GM12878 (cell line): ENCODE measurements at regions not wholly inside any gene's neighbourhood (a gene's known extent, or its start where the extent isn't known, plus 50 kb on each side); places are given as distances from the start of the nearest gene placed in this dataset.

ENCODE experiments used
- ATF7 ChIP-seq: fragments of 450-650 bp; IDR thresholded peaks from 2 replicates; pipeline ENCODE4 v1.6.1; 2016; ENCODE audit warnings: low read depth, mild to moderate bottlenecking
- BCL3 ChIP-seq: IDR thresholded peaks from 2 replicates; pipeline ENCODE4 v1.6.1; 2011; ENCODE audit warnings: borderline replicate concordance, low read depth, mild to moderate bottlenecking, moderate library complexity, low read length; ENCODE audit not compliant: insufficient read depth, poor library complexity, severe bottlenecking
- CEBPZ ChIP-seq: fragments of 150-350 bp; IDR thresholded peaks from 2 replicates; pipeline ENCODE4 v1.6.1; 2016; ENCODE audit warnings: low read depth, low read length
- EED ChIP-seq: sonication (generic); IDR thresholded peaks from 2 replicates; pipeline ENCODE4 v1.6.1; 2016; ENCODE audit warnings: antibody characterized with exemption, low read depth
- HDGF ChIP-seq: fragments of 450-650 bp; IDR thresholded peaks from 2 replicates; pipeline ENCODE4 v1.6.1; 2016; ENCODE audit warnings: antibody characterized with exemption
- MXI1 ChIP-seq: fragments of 150-350 bp; IDR thresholded peaks from 2 replicates; pipeline ENCODE4 v1.6.1; 2011; ENCODE audit warnings: low read depth, mild to moderate bottlenecking, inconsistent platforms, low read length, improper control_type of control experiment
- NFYB ChIP-seq: IDR thresholded peaks from 2 replicates; pipeline ENCODE4 v1.6.1; 2011; ENCODE audit warnings: low read depth, mild to moderate bottlenecking, low read length, improper control_type of control experiment, moderate library complexity; ENCODE audit not compliant: insufficient read depth
- NR2C2 ChIP-seq: IDR thresholded peaks from 2 replicates; pipeline ENCODE4 v1.6.1; 2011; ENCODE audit warnings: borderline replicate concordance, low read depth; ENCODE audit not compliant: control insufficient read depth, insufficient read length
- PML ChIP-seq: IDR thresholded peaks from 2 replicates; pipeline ENCODE4 v1.6.1; 2012; ENCODE audit warnings: low read length, inconsistent platforms
- POLR2AphosphoS2 ChIP-seq: IDR thresholded peaks from 2 replicates; pipeline ENCODE4 v1.6.1; 2011; ENCODE audit warnings: low read depth, mild to moderate bottlenecking, low read length, improper control_type of control experiment, moderate library complexity
- RCOR1 ChIP-seq: conservative IDR thresholded peaks from 2 replicates; pipeline ENCODE4 v1.6.1; 2012; ENCODE audit warnings: low read depth, low read length, improper control_type of control experiment
- SMARCA5 ChIP-seq: fragments of 450-650 bp; IDR thresholded peaks from 2 replicates; pipeline ENCODE4 v1.6.1; 2017; ENCODE audit warnings: mild to moderate bottlenecking
- SPI1 ChIP-seq: IDR thresholded peaks from 2 replicates; pipeline ENCODE4 v1.6.1; 2011; ENCODE audit warnings: low read depth, mild to moderate bottlenecking, low read length, moderate library complexity, borderline replicate concordance; ENCODE audit not compliant: insufficient read depth
- TARDBP ChIP-seq: IDR thresholded peaks from 2 replicates; pipeline ENCODE4 v1.6.1; 2016; ENCODE audit warnings: borderline replicate concordance
- USF2 ChIP-seq: IDR thresholded peaks from 2 replicates; pipeline ENCODE4 v1.6.1; 2011; ENCODE audit warnings: low read depth, low read length, improper control_type of control experiment, borderline replicate concordance
- ZNF24 ChIP-seq: fragments of 450-650 bp; IDR thresholded peaks from 2 replicates; pipeline ENCODE4 v1.6.1; 2017; ENCODE audit warnings: antibody characterized with exemption, mild to moderate bottlenecking
- ZNF592 ChIP-seq: fragments of 450-650 bp; IDR thresholded peaks from 2 replicates; pipeline ENCODE4 v1.6.1; 2017; ENCODE audit warnings: mild to moderate bottlenecking, moderate library complexity
- TF ChIP-seq, protein P1 (sequence below): fragments of 450-650 bp; IDR thresholded peaks from 2 replicates; pipeline ENCODE4 v1.6.1; 2017; ENCODE audit warnings: mild to moderate bottlenecking, low read depth, inconsistent platforms; ENCODE audit not compliant: poor library complexity, severe bottlenecking

- TF ChIP-seq SPI1: peak; percentile 14; the same call in 1 of the 2 replicates
- TF ChIP-seq HDGF: no peak
- TF ChIP-seq USF2: peak; percentile 70
- peak; percentile 91 for TF ChIP-seq ATF7
- TF ChIP-seq NR2C2: no peak
- TF ChIP-seq, protein P1, sequence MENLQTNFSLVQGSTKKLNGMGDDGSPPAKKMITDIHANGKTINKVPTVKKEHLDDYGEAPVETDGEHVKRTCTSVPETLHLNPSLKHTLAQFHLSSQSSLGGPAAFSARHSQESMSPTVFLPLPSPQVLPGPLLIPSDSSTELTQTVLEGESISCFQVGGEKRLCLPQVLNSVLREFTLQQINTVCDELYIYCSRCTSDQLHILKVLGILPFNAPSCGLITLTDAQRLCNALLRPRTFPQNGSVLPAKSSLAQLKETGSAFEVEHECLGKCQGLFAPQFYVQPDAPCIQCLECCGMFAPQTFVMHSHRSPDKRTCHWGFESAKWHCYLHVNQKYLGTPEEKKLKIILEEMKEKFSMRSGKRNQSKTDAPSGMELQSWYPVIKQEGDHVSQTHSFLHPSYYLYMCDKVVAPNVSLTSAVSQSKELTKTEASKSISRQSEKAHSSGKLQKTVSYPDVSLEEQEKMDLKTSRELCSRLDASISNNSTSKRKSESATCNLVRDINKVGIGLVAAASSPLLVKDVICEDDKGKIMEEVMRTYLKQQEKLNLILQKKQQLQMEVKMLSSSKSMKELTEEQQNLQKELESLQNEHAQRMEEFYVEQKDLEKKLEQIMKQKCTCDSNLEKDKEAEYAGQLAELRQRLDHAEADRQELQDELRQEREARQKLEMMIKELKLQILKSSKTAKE: peak; percentile 98
- TF ChIP-seq MXI1: peak; percentile 86
- TF ChIP-seq RCOR1: 0 out of 2 replicates have a peak, but pooled peaks have one; percentile 31
- TF ChIP-seq ZNF592: no peak
- TF ChIP-seq BCL3: peak; percentile 55
- no peak for TF ChIP-seq NFYB
- peak; percentile 96 for TF ChIP-seq SMARCA5
- no peak for TF ChIP-seq ZNF24
- TF ChIP-seq PML: peak; percentile 66
- no peak for TF ChIP-seq POLR2AphosphoS2
- no peak for TF ChIP-seq CEBPZ
- no peak for TF ChIP-seq TARDBP
- TF ChIP-seq EED: peak; percentile 88
Measured at GRCh38 chr5:124649491-124650146, 96.8 kb downstream of the ZNF608 start (continued).
